ENCODE measurements at regions not wholly inside any gene's neighbourhood (a gene's known extent, or its start where the extent isn't known, plus 50 kb on each side); places are given as distances from the start of the nearest gene placed in this dataset.

DNA sequence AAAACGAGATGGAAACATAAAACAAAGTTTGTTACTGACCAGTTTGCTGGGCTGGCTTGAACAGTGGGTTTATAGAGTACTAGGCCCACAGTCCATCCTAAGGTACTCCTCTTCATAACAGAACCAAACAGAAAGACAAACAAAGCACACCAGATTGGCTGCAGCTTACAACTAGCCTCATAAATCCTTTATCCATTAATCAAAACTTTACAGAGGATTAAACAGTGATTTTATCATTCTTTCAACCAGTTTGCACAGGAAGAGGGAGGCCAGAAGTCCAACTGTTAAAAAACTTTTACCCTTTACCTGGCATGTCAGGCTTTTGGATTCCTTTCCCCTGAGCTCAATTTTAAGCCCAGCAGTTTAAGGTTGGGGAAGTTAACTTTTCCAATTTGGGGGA lies 1467.6 kb downstream of the MAT2B start:
- TF ChIP-seq, protein P1, sequence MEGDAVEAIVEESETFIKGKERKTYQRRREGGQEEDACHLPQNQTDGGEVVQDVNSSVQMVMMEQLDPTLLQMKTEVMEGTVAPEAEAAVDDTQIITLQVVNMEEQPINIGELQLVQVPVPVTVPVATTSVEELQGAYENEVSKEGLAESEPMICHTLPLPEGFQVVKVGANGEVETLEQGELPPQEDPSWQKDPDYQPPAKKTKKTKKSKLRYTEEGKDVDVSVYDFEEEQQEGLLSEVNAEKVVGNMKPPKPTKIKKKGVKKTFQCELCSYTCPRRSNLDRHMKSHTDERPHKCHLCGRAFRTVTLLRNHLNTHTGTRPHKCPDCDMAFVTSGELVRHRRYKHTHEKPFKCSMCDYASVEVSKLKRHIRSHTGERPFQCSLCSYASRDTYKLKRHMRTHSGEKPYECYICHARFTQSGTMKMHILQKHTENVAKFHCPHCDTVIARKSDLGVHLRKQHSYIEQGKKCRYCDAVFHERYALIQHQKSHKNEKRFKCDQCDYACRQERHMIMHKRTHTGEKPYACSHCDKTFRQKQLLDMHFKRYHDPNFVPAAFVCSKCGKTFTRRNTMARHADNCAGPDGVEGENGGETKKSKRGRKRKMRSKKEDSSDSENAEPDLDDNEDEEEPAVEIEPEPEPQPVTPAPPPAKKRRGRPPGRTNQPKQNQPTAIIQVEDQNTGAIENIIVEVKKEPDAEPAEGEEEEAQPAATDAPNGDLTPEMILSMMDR (IDR thresholded peaks at IDR 0.05; ENCODE audit: extremely low read depth in 1 of 2, insufficient read depth in 1 of 2, low read depth in 1 of 2, low read length in 2 of 2), result no peak
- TF ChIP-seq EZH2 (IDR thresholded peaks at IDR 0.05; ENCODE audit: borderline replicate concordance, low read depth, low read length, severe bottlenecking) (no peak), POLR2A (IDR thresholded peaks at IDR 0.05; ENCODE audit: low read depth, low read length) (no peak), MAX (IDR thresholded peaks at IDR 0.05; ENCODE audit: insufficient read depth, insufficient read length) (no peak), FOS (IDR thresholded peaks at IDR 0.05; ENCODE audit: borderline replicate concordance, insufficient read depth, low read length) (no peak)

All from endothelial cell of umbilical vein (primary cell).